Stimulated activated naive CD8-positive, alpha-beta T cell treated with anti-CD3 and anti-CD28 coated beads, Interleukin-15, amount 100 ng/mL, for 72 hours (primary cell): ENCODE measurements at regions not wholly inside any gene's neighbourhood (a gene's known extent, or its start where the extent isn't known, plus 50 kb on each side); places are given as distances from the start of the nearest gene placed in this dataset.
A peak's percentile ranks its signal among the peaks of the same experiment; 100 is the strongest.

Experiments used
- ATAC-seq: fragments of 150-1000 bp; cut with Tn5 transposase; 2 replicates; pipeline ENCODE4 v1.10.0; 2021; ENCODE audit warnings: mild to moderate bottlenecking, moderate library complexity
- DNase-seq, 2 donors: peaks; one replicate each; pipeline ENCODE4 v3.0.0; 2021 to 2022
- H3K27ac Mint-ChIP-seq, 2 donors: one replicate each; pipeline ENCODE4 v1.8.0; 2022; ENCODE audit warnings: mild to moderate bottlenecking in 2 of 2, mixed read lengths in 2 of 2, moderate library complexity in 2 of 2
- H3K27me3 Mint-ChIP-seq: one replicate; pipeline ENCODE4 v1.8.0; 2022; ENCODE audit warnings: mixed read lengths
- H3K4me1 Mint-ChIP-seq: one replicate; pipeline ENCODE4 v1.8.0; 2022; ENCODE audit warnings: mild to moderate bottlenecking, mixed read lengths
- H3K4me3 Mint-ChIP-seq, 2 donors: one replicate each; pipeline ENCODE4 v1.8.0; 2022; ENCODE audit warnings: mild to moderate bottlenecking in 2 of 2, mixed read lengths in 2 of 2, moderate library complexity in 1 of 2
- H3K9me3 Mint-ChIP-seq, 2 donors: one replicate each; pipeline ENCODE4 v1.8.0; 2022; ENCODE audit warnings: mixed read lengths in 2 of 2

DNA sequence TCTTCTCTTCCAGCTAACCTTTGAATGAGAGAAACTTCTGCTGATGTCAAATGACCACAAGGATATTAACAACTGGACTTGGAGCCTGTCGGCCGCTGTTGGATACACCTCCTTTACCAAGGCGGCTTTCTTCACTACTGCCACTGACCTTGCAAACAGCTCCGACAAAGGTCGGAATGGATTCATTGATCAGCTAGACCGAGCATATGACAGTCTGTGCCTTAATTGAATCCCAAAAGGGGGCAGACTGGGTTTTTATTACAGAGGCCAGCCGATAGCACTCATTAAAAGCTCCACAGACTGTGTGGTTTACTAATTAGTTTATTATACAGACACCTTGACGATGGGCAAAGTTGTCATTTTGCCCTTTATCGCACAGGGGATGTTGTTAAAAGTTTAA lies 394.5 kb downstream of the RERGL start:
- no peak for ATAC-seq

DNA sequence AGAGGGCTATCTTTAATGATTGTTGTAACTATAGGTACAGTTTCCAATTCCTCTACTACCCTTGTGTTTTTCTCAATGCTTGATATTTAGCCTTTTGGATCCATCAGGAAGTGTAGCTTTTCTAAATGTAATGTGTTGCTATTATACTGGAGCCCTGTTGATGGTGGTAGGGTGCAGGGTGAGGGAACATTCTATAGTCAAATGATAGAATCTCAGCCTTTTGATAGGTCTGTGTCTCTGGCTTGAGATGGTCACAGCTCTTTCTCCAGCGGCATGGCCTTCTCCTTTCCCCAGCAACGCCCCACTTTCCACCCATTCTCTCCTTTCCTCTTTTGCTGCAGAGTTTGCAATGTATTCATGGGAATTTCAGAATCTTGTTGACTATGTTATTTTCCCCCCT lies 398.6 kb downstream of the RERGL start:
- H3K4me1 Mint-ChIP-seq, result no peaks in the 10 kb centered on the region
- no peak overlapping the region for H3K4me3 Mint-ChIP-seq
- peaks cover under 1 to 15% of the 10 kb centered on the region in 2 donors for H3K9me3 Mint-ChIP-seq
- no peak overlapping the region for H3K27ac Mint-ChIP-seq
- H3K27me3 Mint-ChIP-seq, result no peaks in the 10 kb centered on the region
- ATAC-seq (no peak), DNase-seq (no peak)

More for the DNA sequence above, 394.5 kb downstream of the RERGL start:
- Mint-ChIP-seq H3K4me1 (no peaks in the 10 kb centered on the region), H3K9me3 (peaks cover 0 to 3% of the 10 kb centered on the region in 2 donors), H3K4me3 (no peak overlapping the region), H3K27ac (no peak overlapping the region), H3K27me3 (no peaks in the 10 kb centered on the region)
- DNase-seq, result no peak

DNA sequence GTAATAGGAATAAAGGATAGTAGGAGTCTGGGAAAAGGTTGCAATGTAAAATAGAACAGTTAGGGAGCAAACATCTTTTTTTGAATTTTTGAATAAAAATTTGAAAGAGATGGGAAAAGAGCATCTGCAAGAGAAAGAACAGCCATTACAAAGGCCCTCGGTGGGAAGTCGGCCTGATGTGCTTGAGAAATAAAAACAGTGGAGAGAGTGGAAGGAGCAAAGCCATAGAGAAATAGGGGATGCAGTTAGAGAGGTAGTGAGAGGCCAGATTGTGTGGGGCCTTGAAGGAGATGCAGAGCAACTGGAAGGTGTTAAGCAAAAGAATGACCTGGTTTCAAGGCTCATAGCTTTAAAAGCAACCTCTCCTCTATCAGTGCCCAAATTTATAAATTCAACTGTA lies 409.8 kb downstream of the RERGL start:
- Mint-ChIP-seq H3K27me3 (no peaks in the 10 kb centered on the region), H3K27ac (no peak overlapping the region), H3K9me3 (peaks cover 0 to 12% of the 10 kb centered on the region in 2 donors), H3K4me1 (no peaks in the 10 kb centered on the region), H3K4me3 (no peak overlapping the region)
- ATAC-seq (no peak), DNase-seq (no peak)

DNA sequence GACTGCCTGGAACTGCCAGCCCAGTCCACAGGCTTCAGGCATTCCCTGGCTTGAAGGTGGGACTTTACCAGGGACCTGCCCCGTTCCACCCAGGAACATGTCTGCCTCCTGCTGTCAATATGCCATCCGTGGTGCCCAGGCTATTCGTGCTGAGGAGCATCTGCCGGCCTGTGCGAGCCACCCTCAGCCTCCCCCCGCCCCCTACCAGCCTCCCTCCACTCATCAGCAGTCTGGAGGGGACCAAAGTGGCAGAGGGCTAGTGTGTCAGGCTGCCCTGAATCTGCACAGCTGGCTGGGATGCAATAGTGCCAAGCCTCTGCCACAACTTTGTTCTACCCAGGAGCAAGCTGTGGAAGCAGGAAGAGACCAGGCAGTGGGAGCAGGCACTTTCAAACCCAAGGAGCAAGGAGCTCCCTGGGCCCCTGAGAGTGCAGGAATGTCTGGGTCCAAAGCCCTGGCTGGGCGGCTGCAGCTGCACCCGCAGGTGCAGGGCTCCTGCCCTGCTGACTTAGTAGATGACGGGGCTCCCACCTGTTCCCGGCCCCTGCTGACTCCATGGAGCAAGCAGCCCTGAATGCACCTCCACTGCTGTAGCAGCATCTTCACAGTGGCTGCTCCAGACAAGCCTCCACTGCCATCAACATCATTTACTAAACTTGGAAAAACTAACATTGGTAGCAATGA lies 423.2 kb downstream of the RERGL start:
- DNase-seq (no peak), ATAC-seq (no peak)
- Mint-ChIP-seq H3K4me1 (no peaks in the 10 kb centered on the region), H3K27ac (no peak overlapping the region), H3K27me3 (no peaks in the 10 kb centered on the region), H3K4me3 (no peak overlapping the region), H3K9me3 (no peaks in the 10 kb centered on the region)

- Mint-ChIP-seq H3K4me1 (no peaks in the 10 kb centered on the region), H3K9me3 (no peaks in the 10 kb centered on the region), H3K27ac (no peak overlapping the region), H3K4me3 (no peak overlapping the region), H3K27me3 (no peaks in the 10 kb centered on the region)
- DNase-seq (no peak), ATAC-seq (peak; percentile 9)
Observed at GRCh38 chr12:17665839-17666238, 424.2 kb downstream of the RERGL start.

GRCh38 chr12:17661250-17661649 lies 428.7 kb downstream of the RERGL start:
- Mint-ChIP-seq H3K9me3 (peaks cover 0 to 3% of the 10 kb centered on the region in 2 donors), H3K4me3 (no peak overlapping the region), H3K4me1 (no peaks in the 10 kb centered on the region), H3K27ac (no peak overlapping the region), H3K27me3 (no peaks in the 10 kb centered on the region)
- DNase-seq (no peak), ATAC-seq (no peak)

DNA sequence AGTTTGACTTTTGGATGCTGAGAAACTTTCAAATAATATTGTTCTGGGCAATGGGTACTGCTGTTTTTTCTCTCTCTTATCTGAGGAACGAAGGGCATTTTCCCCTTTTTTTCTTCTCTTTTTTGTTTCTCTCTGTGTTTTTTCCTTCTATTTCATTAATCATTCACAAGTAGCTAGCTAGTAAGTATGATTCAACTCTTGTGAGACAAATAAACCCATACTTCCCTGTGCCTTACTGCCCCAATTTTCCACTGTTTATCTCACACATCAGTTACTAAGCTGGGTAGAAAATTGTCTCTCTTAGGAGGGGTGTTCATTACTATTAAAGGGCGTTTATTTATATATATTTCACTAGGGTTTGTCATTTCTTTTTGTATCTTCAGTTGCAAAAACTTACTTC lies 437.6 kb downstream of the RERGL start:
- H3K27ac Mint-ChIP-seq, result no peak overlapping the region
- H3K27me3 Mint-ChIP-seq, result no peaks in the 10 kb centered on the region
- DNase-seq (no peak), ATAC-seq (no peak)
- no peaks in the 10 kb centered on the region for H3K4me1 Mint-ChIP-seq
- H3K4me3 Mint-ChIP-seq, result no peak overlapping the region
- no peaks in the 10 kb centered on the region for H3K9me3 Mint-ChIP-seq

DNA sequence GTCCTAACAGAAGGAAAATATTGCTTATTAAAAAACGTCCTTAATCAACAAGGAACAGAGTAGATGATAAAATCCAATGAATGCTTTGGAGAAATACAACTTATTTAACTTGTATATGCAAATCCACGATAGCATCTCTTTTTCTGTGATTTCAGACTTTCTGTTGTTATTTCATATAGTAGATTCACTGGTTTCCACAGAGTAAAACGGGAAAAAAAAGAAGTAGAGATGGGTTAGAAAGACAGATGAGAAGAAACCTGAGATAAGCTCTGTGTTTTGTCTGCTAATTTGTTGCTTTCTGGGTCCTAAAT lies 447.7 kb downstream of the RERGL start:
- H3K4me3 Mint-ChIP-seq, result no peak overlapping the region
- DNase-seq (no peak), ATAC-seq (no peak)
- H3K4me1 Mint-ChIP-seq, result peaks cover 5% of the 10 kb centered on the region
- H3K9me3 Mint-ChIP-seq, result no peaks in the 10 kb centered on the region
- no peak overlapping the region for H3K27ac Mint-ChIP-seq
- H3K27me3 Mint-ChIP-seq, result no peaks in the 10 kb centered on the region

DNA sequence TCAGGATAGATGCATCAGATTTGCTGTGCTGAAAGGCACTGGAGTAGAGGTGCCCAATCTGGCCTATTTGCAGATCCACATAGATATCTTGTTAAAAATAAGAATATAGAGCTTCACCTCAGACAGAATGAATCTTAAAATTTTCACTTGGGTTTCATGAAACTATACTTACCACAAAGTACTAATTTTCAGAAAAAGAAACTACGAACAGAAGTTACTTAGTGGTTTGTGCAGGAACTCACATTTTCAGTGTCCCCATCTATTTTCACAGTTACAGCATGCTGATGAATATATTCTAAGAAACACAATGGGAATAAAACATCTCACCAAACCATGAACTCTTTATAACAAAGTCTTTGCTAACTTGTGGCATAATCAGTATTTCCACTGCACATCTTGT lies 449.4 kb downstream of the RERGL start:
- peaks cover 5% of the 10 kb centered on the region for H3K4me1 Mint-ChIP-seq
- DNase-seq, result no peak
- H3K4me3 Mint-ChIP-seq, result no peak overlapping the region
- H3K9me3 Mint-ChIP-seq, result no peaks in the 10 kb centered on the region
- H3K27me3 Mint-ChIP-seq, result no peaks in the 10 kb centered on the region
- no peak overlapping the region for H3K27ac Mint-ChIP-seq
- no peak for ATAC-seq

- DNase-seq (no peak), ATAC-seq (no peak)
- no peaks in the 10 kb centered on the region for H3K4me1 Mint-ChIP-seq
- H3K4me3 Mint-ChIP-seq, result no peak overlapping the region
- no peaks in the 10 kb centered on the region for H3K27me3 Mint-ChIP-seq
- H3K27ac Mint-ChIP-seq, result no peak overlapping the region
- peaks cover 4 to 20% of the 10 kb centered on the region in 2 donors for H3K9me3 Mint-ChIP-seq
Observed at GRCh38 chr12:17618831-17619230, 471.2 kb downstream of the RERGL start.

DNA sequence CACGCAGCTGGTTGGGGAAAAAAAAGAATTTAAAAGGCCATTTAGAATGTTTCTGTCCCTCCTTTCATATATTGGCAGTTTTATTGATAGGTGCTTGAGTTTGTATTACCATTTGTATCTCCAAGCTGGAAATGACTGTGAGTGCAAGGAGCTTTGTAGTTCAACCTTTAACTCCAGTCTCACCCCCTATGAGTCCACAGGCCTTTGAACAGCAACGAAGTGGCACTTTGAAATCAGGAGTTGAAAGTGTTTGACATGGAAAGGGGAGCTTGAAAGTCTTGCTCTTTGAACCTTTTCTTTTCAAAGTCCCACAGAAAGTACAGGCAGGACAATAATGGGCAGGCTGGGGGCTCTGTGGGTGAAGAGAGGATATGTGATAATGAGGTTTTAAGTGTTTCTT lies 480.3 kb downstream of the RERGL start:
- Mint-ChIP-seq H3K4me1 (no peaks in the 10 kb centered on the region), H3K4me3 (no peak overlapping the region), H3K27ac (no peak overlapping the region), H3K27me3 (no peaks in the 10 kb centered on the region), H3K9me3 (peaks cover 0 to 6% of the 10 kb centered on the region in 2 donors)
- DNase-seq (no peak), ATAC-seq (no peak)

- no peaks in the 10 kb centered on the region for H3K4me1 Mint-ChIP-seq
- DNase-seq (no peak), ATAC-seq (no peak)
- H3K9me3 Mint-ChIP-seq, result peaks cover 0 to 6% of the 10 kb centered on the region in 2 donors
- H3K27me3 Mint-ChIP-seq, result no peaks in the 10 kb centered on the region
- H3K27ac Mint-ChIP-seq, result no peak overlapping the region
- H3K4me3 Mint-ChIP-seq, result no peak overlapping the region
Observed at GRCh38 chr12:17609153-17609552, 480.8 kb downstream of the RERGL start.

- no peaks in the 10 kb centered on the region for H3K9me3 Mint-ChIP-seq
- no peak overlapping the region for H3K4me3 Mint-ChIP-seq
- H3K4me1 Mint-ChIP-seq, result no peaks in the 10 kb centered on the region
Observed at GRCh38 chr12:17595111-17595510, 494.9 kb downstream of the RERGL start.

GRCh38 chr12:17593715-17594406 lies 496.1 kb downstream of the RERGL start:
- ATAC-seq, result no peak

More at GRCh38 chr12:17595111-17595510, 494.9 kb downstream of the RERGL start:
- DNase-seq (no peak), ATAC-seq (no peak)
- Mint-ChIP-seq H3K27me3 (no peaks in the 10 kb centered on the region), H3K27ac (no peak overlapping the region)

GRCh38 chr12:17592472-17592871 lies 497.5 kb downstream of the RERGL start:
- DNase-seq, result no peak
- ATAC-seq, result no peak
- Mint-ChIP-seq H3K27me3 (no peaks in the 10 kb centered on the region), H3K9me3 (peaks cover 9% of the 10 kb centered on the region in 2 donors), H3K4me1 (no peaks in the 10 kb centered on the region), H3K27ac (no peak overlapping the region), H3K4me3 (no peak overlapping the region)

More at GRCh38 chr12:17593715-17594406, 496.1 kb downstream of the RERGL start:
- no peak overlapping the region for H3K4me3 Mint-ChIP-seq
- no peak overlapping the region for H3K27ac Mint-ChIP-seq
- no peaks in the 10 kb centered on the region for H3K27me3 Mint-ChIP-seq
- peaks cover 6% of the 10 kb centered on the region in 2 donors for H3K9me3 Mint-ChIP-seq
- no peaks in the 10 kb centered on the region for H3K4me1 Mint-ChIP-seq
- DNase-seq, result no peak

DNA sequence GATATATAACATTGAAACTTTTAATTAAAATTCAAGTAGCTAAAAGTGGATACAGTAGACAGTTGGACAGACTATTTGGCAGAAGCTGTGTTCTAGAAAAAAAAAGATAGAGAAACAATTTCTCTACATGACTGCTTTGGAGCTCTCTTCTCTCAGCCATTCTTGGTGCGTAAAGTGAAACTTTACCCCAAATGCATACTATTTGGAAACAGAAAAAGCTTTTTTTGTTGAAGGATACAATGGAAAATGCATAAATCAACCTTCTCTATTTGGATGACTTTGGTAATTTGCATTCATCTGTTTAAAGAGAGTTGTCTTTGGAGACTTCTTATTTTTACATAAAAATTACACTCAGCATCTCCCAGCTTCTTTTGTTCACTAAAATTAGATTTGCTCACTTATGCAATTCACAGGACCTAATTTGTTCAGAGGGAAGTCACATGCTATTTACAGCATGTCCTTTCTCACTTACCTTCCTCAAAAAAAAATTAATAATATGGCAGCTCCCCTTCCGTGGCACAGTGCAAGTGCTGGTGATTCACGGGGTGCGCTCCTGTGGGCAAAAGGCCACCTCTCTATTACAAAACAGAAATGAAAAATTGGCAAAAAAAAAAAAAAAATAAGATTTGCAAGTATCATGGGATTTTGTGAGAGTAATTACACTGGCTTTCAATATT lies 498.9 kb downstream of the RERGL start:
- no peaks in the 10 kb centered on the region for H3K4me1 Mint-ChIP-seq
- ATAC-seq (no peak), DNase-seq (no peak)
- no peaks in the 10 kb centered on the region for H3K27me3 Mint-ChIP-seq
- peaks cover 9% of the 10 kb centered on the region in 2 donors for H3K9me3 Mint-ChIP-seq
- H3K4me3 Mint-ChIP-seq, result no peak overlapping the region
- no peak overlapping the region for H3K27ac Mint-ChIP-seq
